ENCODE measurements at regions not wholly inside any gene's neighbourhood (a gene's known extent, or its start where the extent isn't known, plus 50 kb on each side); places are given as distances from the start of the nearest gene placed in this dataset.

- TF ChIP-seq CTCF (IDR thresholded peaks at IDR 0.05; ENCODE audit: poor library complexity, severe bottlenecking), result no peak
- ATAC-seq (ENCODE audit: low read depth) (no peak), DNase-seq (ENCODE audit: low spot score) (no peak)
- H3K4me1 ChIP-seq (ENCODE audit: insufficient read depth, poor library complexity, severe bottlenecking), result peaks cover 14% of the 10 kb centered on the region
- H3K9me3 ChIP-seq (ENCODE audit: severe bottlenecking), result no peaks in the 10 kb centered on the region
- H3K4me3 ChIP-seq (ENCODE audit: severe bottlenecking), result no peak overlapping the region
- peak overlapping the region; percentile 88 for H3K27ac ChIP-seq (ENCODE audit: poor library complexity, severe bottlenecking)
- H3K36me3 ChIP-seq (ENCODE audit: low read depth), result no peaks in the 10 kb centered on the region
- H3K27me3 ChIP-seq (ENCODE audit: insufficient read depth, poor library complexity, severe bottlenecking), result no peaks in the 10 kb centered on the region
Observed at GRCh38 chr1:173122344-173122935, 71.7 kb upstream of the TNFSF18 start.

DNA sequence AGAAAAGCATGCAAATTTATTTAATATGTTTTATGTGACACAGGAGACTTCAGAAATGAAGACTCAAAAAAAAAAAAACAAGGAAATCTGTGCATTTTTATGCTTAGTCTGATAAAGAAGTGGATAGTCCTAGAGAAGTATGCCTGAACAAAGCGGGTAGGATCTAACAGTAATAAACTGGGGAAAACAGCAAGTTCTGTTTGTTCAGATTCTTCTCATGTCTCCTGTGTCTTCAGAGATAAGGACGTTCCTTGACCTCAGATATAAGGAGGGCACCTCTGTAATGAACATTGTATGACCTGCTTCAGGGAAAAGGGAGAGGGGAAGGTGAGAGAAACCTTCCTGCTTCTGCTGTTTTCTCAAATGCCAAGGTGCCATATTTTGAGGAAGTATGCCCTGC, 67.7 kb upstream of the TNFSF18 start:
- TF ChIP-seq CTCF (IDR thresholded peaks at IDR 0.05; ENCODE audit: poor library complexity, severe bottlenecking), result no peak
- ATAC-seq (ENCODE audit: low read depth) (no peak), DNase-seq (ENCODE audit: low spot score) (no peak)
- Histone ChIP-seq H3K36me3 (ENCODE audit: low read depth) (no peaks in the 10 kb centered on the region), H3K27me3 (ENCODE audit: insufficient read depth, poor library complexity, severe bottlenecking) (no peaks in the 10 kb centered on the region), H3K9me3 (ENCODE audit: severe bottlenecking) (no peaks in the 10 kb centered on the region), H3K4me3 (ENCODE audit: severe bottlenecking) (no peak overlapping the region), H3K4me1 (ENCODE audit: insufficient read depth, poor library complexity, severe bottlenecking) (peaks cover 21% of the 10 kb centered on the region), H3K27ac (ENCODE audit: poor library complexity, severe bottlenecking) (no peak overlapping the region)

DNA sequence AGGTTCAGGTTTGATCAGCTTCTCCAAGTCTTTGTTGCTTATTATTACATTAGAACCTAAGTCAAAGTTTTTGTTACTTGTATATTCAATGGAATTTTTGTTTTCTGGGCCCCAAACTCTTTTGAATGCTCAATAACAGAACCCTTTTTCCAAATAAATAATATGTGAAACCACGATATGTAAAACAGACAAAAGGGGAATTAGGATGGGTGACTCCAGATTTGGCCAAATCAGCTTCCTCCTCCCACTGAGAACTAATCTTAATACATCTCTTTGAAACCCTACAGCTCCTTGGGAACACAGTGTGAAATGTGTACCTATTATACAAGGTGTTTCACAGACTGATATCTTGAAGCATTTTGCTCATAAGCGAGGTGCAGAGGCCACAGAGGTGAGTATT, 67.0 kb upstream of the TNFSF18 start:
- Histone ChIP-seq H3K4me1 (ENCODE audit: insufficient read depth, poor library complexity, severe bottlenecking) (peaks cover 25% of the 10 kb centered on the region), H3K9me3 (ENCODE audit: severe bottlenecking) (no peaks in the 10 kb centered on the region), H3K36me3 (ENCODE audit: low read depth) (no peaks in the 10 kb centered on the region), H3K4me3 (ENCODE audit: severe bottlenecking) (no peak overlapping the region), H3K27ac (ENCODE audit: poor library complexity, severe bottlenecking) (no peak overlapping the region), H3K27me3 (ENCODE audit: insufficient read depth, poor library complexity, severe bottlenecking) (no peaks in the 10 kb centered on the region)
- DNase-seq (ENCODE audit: low spot score) (no peak), ATAC-seq (ENCODE audit: low read depth) (no peak)
- TF ChIP-seq CTCF (IDR thresholded peaks at IDR 0.05; ENCODE audit: poor library complexity, severe bottlenecking), result no peak

DNA sequence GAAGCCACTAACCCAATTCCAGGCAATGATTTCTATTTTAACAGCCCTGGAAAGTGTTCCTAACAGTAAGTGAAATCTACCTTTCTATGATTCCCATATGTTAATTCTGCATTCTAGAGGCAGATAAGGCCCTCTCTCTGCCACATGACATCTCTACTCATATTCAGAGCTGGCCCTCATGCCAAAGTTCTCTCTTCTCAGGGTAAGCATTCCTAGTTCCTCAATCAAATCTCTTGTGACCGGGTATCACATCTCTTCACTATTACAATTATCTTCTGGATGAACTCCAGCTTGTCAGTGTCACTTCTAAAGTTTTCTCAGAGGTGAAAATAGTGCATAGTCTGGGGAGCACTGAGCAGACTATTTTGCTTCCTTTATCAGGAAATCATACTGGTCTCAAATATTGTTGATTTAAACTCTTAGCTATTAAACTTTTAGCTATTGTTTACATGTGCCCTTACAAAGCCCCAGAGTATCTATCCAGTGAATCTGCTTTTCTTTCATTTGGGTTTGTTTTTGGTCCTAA, 66.4 kb upstream of the TNFSF18 start:
- Histone ChIP-seq H3K9me3 (ENCODE audit: severe bottlenecking) (no peaks in the 10 kb centered on the region), H3K36me3 (ENCODE audit: low read depth) (no peaks in the 10 kb centered on the region), H3K4me1 (ENCODE audit: insufficient read depth, poor library complexity, severe bottlenecking) (peaks cover 25% of the 10 kb centered on the region), H3K27me3 (ENCODE audit: insufficient read depth, poor library complexity, severe bottlenecking) (no peaks in the 10 kb centered on the region), H3K27ac (ENCODE audit: poor library complexity, severe bottlenecking) (no peak overlapping the region), H3K4me3 (ENCODE audit: severe bottlenecking) (no peak overlapping the region)
- no peak for ATAC-seq (ENCODE audit: low read depth)
- TF ChIP-seq CTCF (IDR thresholded peaks at IDR 0.05; ENCODE audit: poor library complexity, severe bottlenecking), result no peak
- no peak for DNase-seq (ENCODE audit: low spot score)

DNA sequence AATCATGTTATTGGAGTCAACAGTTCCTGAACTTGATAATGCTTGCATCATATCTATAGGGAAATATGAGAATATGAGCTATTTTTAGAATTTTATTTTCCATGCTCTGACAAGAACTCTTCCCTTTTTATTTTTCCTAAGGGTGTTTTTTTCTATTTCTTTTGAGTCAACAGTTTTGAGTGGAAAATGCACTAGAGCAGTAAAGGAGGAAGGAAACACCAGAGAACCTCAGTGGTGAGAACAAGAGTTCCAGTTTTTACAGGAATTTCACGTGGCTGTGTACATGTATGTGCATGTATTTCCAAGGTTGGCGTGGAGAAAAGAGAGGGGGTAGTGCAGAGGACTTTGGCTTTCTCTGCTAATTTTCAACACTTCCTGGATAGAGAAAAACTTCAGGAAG, 63.6 kb upstream of the TNFSF18 start:
- no peaks in the 10 kb centered on the region for H3K36me3 ChIP-seq (ENCODE audit: low read depth)
- H3K9me3 ChIP-seq (ENCODE audit: severe bottlenecking), result no peaks in the 10 kb centered on the region
- no peaks in the 10 kb centered on the region for H3K27me3 ChIP-seq (ENCODE audit: insufficient read depth, poor library complexity, severe bottlenecking)
- no peak overlapping the region for H3K27ac ChIP-seq (ENCODE audit: poor library complexity, severe bottlenecking)
- peaks cover 27% of the 10 kb centered on the region for H3K4me1 ChIP-seq (ENCODE audit: insufficient read depth, poor library complexity, severe bottlenecking)
- ATAC-seq (ENCODE audit: low read depth), result no peak
- no peak for TF ChIP-seq CTCF (IDR thresholded peaks at IDR 0.05; ENCODE audit: poor library complexity, severe bottlenecking)
- no peak for DNase-seq (ENCODE audit: low spot score)
- H3K4me3 ChIP-seq (ENCODE audit: severe bottlenecking), result no peak overlapping the region

Measured in RWPE2 (cell line).